ENCODE measurements at regions not wholly inside any gene's neighbourhood (a gene's known extent, or its start where the extent isn't known, plus 50 kb on each side); places are given as distances from the start of the nearest gene placed in this dataset.
A peak's percentile ranks its signal among the peaks of the same experiment; 100 is the strongest.
"Not testable (repeated sequence)": the region's sequence is repeated elsewhere in the genome, so short reads cannot be mapped to it uniquely, and the experiment has no call there.

GRCh38 chr2:39494784-39495251, 57.7 kb upstream of the MAP4K3 start:
- H3K9ac ChIP-seq (ENCODE audit: extremely low read depth, low read length, poor library complexity, severe bottlenecking), result no peak overlapping the region
- H3K4me3 ChIP-seq (ENCODE audit: low read length), result no peak overlapping the region
- H3K4me1 Mint-ChIP-seq, result peaks cover 4% of the 10 kb centered on the region
- H3K27me3 Mint-ChIP-seq (ENCODE audit: insufficient read depth), result no peaks in the 10 kb centered on the region
- H3K27ac ChIP-seq (ENCODE audit: low read depth, low read length), result no peak overlapping the region
- peak; percentile 61 for DNase-seq
- H3K9me3 Mint-ChIP-seq, result no peaks in the 10 kb centered on the region
- TF ChIP-seq CTCF (conservative IDR thresholded peaks at IDR 0.05), result no peak
- H3K9me3 ChIP-seq (ENCODE audit: control insufficient read depth, low read length), result no peaks in the 10 kb centered on the region
- 82% methylated on average over 6 of the region's 6 CpGs; no CpG with 5 or more reads in 1 of the 2 experiments for WGBS, 2 experiments (ENCODE audit: insufficient coverage in 1 of 2, insufficient read length in 1 of 2)
- peak overlapping the region; percentile 82 for H3K27ac Mint-ChIP-seq
- no peaks in the 10 kb centered on the region for H3K36me3 Mint-ChIP-seq (ENCODE audit: low read depth)
- H3K4me1 ChIP-seq (ENCODE audit: control insufficient read depth, insufficient read depth, low read length), result no peaks in the 10 kb centered on the region
- H3K4me3 Mint-ChIP-seq, result no peak overlapping the region
- no peaks in the 10 kb centered on the region for H3K36me3 ChIP-seq (ENCODE audit: control insufficient read depth, insufficient read depth, low read length)
- H3K27me3 ChIP-seq (ENCODE audit: control insufficient read depth, insufficient read depth, low read length, poor library complexity, severe bottlenecking), result no peaks in the 10 kb centered on the region

- Histone ChIP-seq H3K4me3 (ENCODE audit: low read length) (no peak overlapping the region), H3K27ac (ENCODE audit: low read depth, low read length) (no peak overlapping the region), H3K4me1 (ENCODE audit: control insufficient read depth, insufficient read depth, low read length) (no peaks in the 10 kb centered on the region), H3K9ac (ENCODE audit: extremely low read depth, low read length, poor library complexity, severe bottlenecking) (no peak overlapping the region), H3K27me3 (ENCODE audit: control insufficient read depth, insufficient read depth, low read length, poor library complexity, severe bottlenecking) (no peaks in the 10 kb centered on the region), H3K36me3 (ENCODE audit: control insufficient read depth, insufficient read depth, low read length) (no peaks in the 10 kb centered on the region), H3K9me3 (ENCODE audit: control insufficient read depth, low read length) (no peaks in the 10 kb centered on the region)
- 95 to 100% methylated on average over 2 to 3 of the region's 3 CpGs for whole genome bisulfite sequencing, 2 experiments (ENCODE audit: insufficient coverage in 1 of 2, insufficient read length in 1 of 2)
- Mint-ChIP-seq H3K4me3 (no peak overlapping the region), H3K27ac (no peak overlapping the region), H3K4me1 (peaks cover 7% of the 10 kb centered on the region), H3K9me3 (no peaks in the 10 kb centered on the region), H3K36me3 (ENCODE audit: low read depth) (no peaks in the 10 kb centered on the region), H3K27me3 (ENCODE audit: insufficient read depth) (no peaks in the 10 kb centered on the region)
- no peak for DNase-seq
- TF ChIP-seq CTCF (conservative IDR thresholded peaks at IDR 0.05), result no peak
Measured at GRCh38 chr2:39497082-39497801, 60.2 kb upstream of the MAP4K3 start.

GRCh38 chr2:39498176-39498575, 61.1 kb upstream of the MAP4K3 start:
- not testable (repeated sequence) for H3K4me1 Mint-ChIP-seq; H3K9ac ChIP-seq (ENCODE audit: extremely low read depth, low read length, poor library complexity, severe bottlenecking); H3K4me1 ChIP-seq (ENCODE audit: control insufficient read depth, insufficient read depth, low read length); H3K27ac ChIP-seq (ENCODE audit: low read depth, low read length); H3K9me3 Mint-ChIP-seq; DNase-seq; H3K9me3 ChIP-seq (ENCODE audit: control insufficient read depth, low read length); H3K27ac Mint-ChIP-seq; H3K27me3 ChIP-seq (ENCODE audit: control insufficient read depth, insufficient read depth, low read length, poor library complexity, severe bottlenecking); H3K27me3 Mint-ChIP-seq (ENCODE audit: insufficient read depth); H3K4me3 Mint-ChIP-seq; H3K4me3 ChIP-seq (ENCODE audit: low read length); H3K36me3 Mint-ChIP-seq (ENCODE audit: low read depth); H3K36me3 ChIP-seq (ENCODE audit: control insufficient read depth, insufficient read depth, low read length)
- 97% methylated on average over 5 of the region's 5 CpGs; no CpG with 5 or more reads in 1 of the 2 experiments for WGBS, 2 experiments (ENCODE audit: insufficient coverage in 1 of 2, insufficient read length in 1 of 2)

Measured in endodermal cell (in vitro differentiated cells).